Smooth muscle cell (in vitro differentiated cells): ENCODE measurements at regions not wholly inside any gene's neighbourhood (a gene's known extent, or its start where the extent isn't known, plus 50 kb on each side); places are given as distances from the start of the nearest gene placed in this dataset.

Experiments
- DNase-seq: peaks from one replicate; lab custom pipeline; 2025; ENCODE audit not compliant: unreplicated experiment; lab: John Stamatoyannopoulos, UW
- H2AFZ ChIP-seq: fragments of 200-600 bp; sonication (generic); 2 replicates; pipeline ENCODE4 v1.6.0; 2016; ENCODE audit warnings: antibody characterized with exemption, low read depth, mild to moderate bottlenecking
- H3F3A ChIP-seq: fragments of 200-600 bp; sonication (generic); 2 replicates; pipeline ENCODE4 v1.6.0; 2017; ENCODE audit warnings: antibody characterized with exemption, low read depth
- H3K27ac ChIP-seq: fragments of 200-600 bp; sonication (generic); 2 replicates; pipeline ENCODE4 v1.5.1; 2016; ENCODE audit warnings: low read depth, mild to moderate bottlenecking
- H3K27me3 ChIP-seq: fragments of 200-600 bp; sonication (generic); 2 replicates; pipeline ENCODE4 v1.6.1; 2016; ENCODE audit warnings: low read depth, mild to moderate bottlenecking
- H3K36me3 ChIP-seq: fragments of 200-600 bp; sonication (generic); 2 replicates; pipeline ENCODE4 v1.5.1; 2016; ENCODE audit warnings: low read depth
- H3K4me1 ChIP-seq: fragments of 200-600 bp; sonication (generic); 2 replicates; pipeline ENCODE4 v1.5.1; 2016; ENCODE audit warnings: low read depth
- H3K4me2 ChIP-seq: fragments of 200-600 bp; sonication (generic); 2 replicates; pipeline ENCODE4 v1.6.0; 2016; ENCODE audit warnings: mild to moderate bottlenecking
- H3K4me3 ChIP-seq: fragments of 200-600 bp; sonication (generic); 2 replicates; pipeline ENCODE4 v1.5.1; 2016; ENCODE audit warnings: mild to moderate bottlenecking
- H3K79me2 ChIP-seq: fragments of 200-600 bp; sonication (generic); 2 replicates; pipeline ENCODE4 v1.6.0; 2016; ENCODE audit warnings: low read depth, mild to moderate bottlenecking
- H3K9ac ChIP-seq: fragments of 200-600 bp; sonication (generic); 2 replicates; pipeline ENCODE4 v1.6.0; 2016; ENCODE audit warnings: low read depth
- H3K9me3 ChIP-seq: fragments of 200-600 bp; sonication (generic); replicated peaks from 2 replicates; pipeline ENCODE4 v1.5.1; 2016; ENCODE audit warnings: low read depth
- H4K20me1 ChIP-seq: fragments of 200-600 bp; sonication (generic); 2 replicates; pipeline ENCODE4 v1.6.0; 2016; ENCODE audit warnings: low read depth
- WGBS: methylation state at CpG from one replicate; pipeline ENCODE4 v1.1.7; 2016; ENCODE audit warnings: low lambda C conversion rate; 5-methylcytosine and 5-hydroxymethylcytosine counted together
- TF ChIP-seq, protein P1 (sequence below): fragments of 200-600 bp; sonication (generic); IDR thresholded peaks from 2 replicates; pipeline ENCODE4 v1.5.1; 2017; ENCODE audit warnings: borderline replicate concordance, mild to moderate bottlenecking, antibody characterized with exemption; ENCODE audit not compliant: insufficient read depth, poor library complexity, severe bottlenecking

DNA sequence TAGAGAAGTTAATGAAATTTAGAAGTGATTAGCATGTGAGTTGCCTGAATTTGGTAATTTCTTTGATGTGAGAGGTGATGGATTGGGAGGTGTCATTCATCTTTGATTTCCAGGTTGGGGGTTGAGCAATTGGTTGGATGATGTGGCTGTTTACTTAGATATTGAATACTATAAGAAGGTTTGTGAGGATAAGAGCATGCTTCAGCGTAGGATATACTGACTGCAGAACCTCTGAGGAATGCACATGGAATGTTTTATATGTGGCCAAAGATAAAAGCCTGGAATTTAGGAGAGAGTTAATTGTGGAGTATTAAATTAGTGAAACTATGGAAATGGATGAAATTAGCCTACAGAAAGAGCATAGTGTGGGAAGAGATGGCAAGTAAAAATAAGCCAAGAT is 165.4 kb upstream of the MAD2L1 start:
- no peaks in the 10 kb centered on the region for H3K4me1 ChIP-seq
- TF ChIP-seq, protein P1, sequence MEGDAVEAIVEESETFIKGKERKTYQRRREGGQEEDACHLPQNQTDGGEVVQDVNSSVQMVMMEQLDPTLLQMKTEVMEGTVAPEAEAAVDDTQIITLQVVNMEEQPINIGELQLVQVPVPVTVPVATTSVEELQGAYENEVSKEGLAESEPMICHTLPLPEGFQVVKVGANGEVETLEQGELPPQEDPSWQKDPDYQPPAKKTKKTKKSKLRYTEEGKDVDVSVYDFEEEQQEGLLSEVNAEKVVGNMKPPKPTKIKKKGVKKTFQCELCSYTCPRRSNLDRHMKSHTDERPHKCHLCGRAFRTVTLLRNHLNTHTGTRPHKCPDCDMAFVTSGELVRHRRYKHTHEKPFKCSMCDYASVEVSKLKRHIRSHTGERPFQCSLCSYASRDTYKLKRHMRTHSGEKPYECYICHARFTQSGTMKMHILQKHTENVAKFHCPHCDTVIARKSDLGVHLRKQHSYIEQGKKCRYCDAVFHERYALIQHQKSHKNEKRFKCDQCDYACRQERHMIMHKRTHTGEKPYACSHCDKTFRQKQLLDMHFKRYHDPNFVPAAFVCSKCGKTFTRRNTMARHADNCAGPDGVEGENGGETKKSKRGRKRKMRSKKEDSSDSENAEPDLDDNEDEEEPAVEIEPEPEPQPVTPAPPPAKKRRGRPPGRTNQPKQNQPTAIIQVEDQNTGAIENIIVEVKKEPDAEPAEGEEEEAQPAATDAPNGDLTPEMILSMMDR, result no peak
- no peak overlapping the region for H3K4me3 ChIP-seq
- no peak overlapping the region for H3K4me2 ChIP-seq
- 0% methylated on average over 1 of the region's 1 CpG for WGBS
- no peak overlapping the region for H3K9ac ChIP-seq
- no peaks in the 10 kb centered on the region for H3F3A ChIP-seq
- no peaks in the 10 kb centered on the region for H3K79me2 ChIP-seq
- no peaks in the 10 kb centered on the region for H3K36me3 ChIP-seq
- H2AFZ ChIP-seq, result no peak overlapping the region
- H4K20me1 ChIP-seq, result no peaks in the 10 kb centered on the region
- H3K9me3 ChIP-seq, result no peaks in the 10 kb centered on the region
- H3K27ac ChIP-seq, result no peak overlapping the region
- no peaks in the 10 kb centered on the region for H3K27me3 ChIP-seq
- DNase-seq, result no peak

DNA sequence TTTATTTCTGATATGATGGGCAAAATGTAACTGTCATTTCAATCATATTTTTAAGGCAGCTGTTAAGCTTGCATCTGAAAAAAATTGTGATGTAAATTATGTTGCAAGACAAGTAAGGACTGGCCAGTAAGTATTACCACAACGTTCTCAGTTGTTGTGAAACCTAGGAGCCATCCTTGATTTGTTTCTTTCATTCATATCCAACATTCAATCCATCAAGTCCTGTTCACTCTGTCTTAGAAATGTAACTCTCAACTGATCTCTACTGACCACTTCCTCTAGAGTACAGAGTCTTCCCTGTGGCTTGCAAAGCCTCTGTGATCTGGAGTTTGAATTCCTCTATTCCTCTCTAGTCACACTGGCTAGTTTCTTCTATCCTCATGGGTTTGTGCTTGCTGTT is 161.4 kb upstream of the MAD2L1 start:
- peak overlapping the region; percentile 50 for H2AFZ ChIP-seq
- TF ChIP-seq, protein P1, result no peak
- WGBS, result 22% methylated on average over 1 of the region's 1 CpG
- DNase-seq, result no peak
- no peaks in the 10 kb centered on the region for H4K20me1 ChIP-seq
- H3K4me3 ChIP-seq, result no peak overlapping the region
- H3K4me1 ChIP-seq, result no peaks in the 10 kb centered on the region
- no peaks in the 10 kb centered on the region for H3K36me3 ChIP-seq
- no peaks in the 10 kb centered on the region for H3K27me3 ChIP-seq
- no peak overlapping the region for H3K27ac ChIP-seq
- no peak overlapping the region for H3K9ac ChIP-seq
- no peak overlapping the region for H3K4me2 ChIP-seq
- H3F3A ChIP-seq, result no peaks in the 10 kb centered on the region
- no peaks in the 10 kb centered on the region for H3K79me2 ChIP-seq
- no peaks in the 10 kb centered on the region for H3K9me3 ChIP-seq

DNA sequence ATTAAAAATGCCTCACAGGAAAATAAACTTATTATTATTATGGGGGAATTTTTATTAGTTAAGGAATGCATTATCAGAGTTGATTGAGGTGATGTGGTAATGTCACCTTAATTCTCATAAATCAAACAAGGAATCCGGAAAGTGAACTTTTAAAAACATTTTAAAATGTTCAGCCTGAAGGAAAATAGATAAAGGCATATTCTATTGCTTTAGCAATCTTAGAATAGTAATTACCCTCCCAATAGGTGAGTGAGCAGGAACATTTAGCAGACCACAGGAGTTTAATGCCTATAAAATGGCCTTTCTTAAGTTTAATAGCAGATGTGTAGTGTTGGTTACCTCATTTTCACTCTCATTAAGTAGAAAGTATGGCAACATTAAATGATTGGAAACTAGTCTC is 160.9 kb upstream of the MAD2L1 start:
- Histone ChIP-seq H3K4me1 (no peaks in the 10 kb centered on the region), H3K4me2 (no peak overlapping the region)

DNA sequence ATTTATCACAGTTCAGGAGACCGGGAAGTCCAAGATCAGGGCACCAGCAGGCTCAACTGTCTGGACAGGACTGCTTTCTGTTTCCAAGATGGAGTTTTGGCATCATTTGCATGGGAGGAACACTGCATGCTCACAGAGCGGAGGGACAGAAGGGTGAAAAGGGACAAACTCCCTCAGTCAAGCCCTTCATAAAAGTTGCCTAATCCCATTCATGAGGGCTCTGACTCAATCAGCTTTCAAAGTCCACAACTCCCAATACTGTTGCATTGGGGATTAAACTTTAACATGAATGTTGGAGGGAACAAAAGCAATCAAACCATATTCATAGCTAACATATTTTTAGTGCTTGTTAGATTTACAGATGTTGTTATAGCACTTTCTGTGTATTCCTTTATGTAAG is 158.9 kb upstream of the MAD2L1 start:
- no peaks in the 10 kb centered on the region for H3K4me1 ChIP-seq
- H4K20me1 ChIP-seq, result no peaks in the 10 kb centered on the region
- H2AFZ ChIP-seq, result no peak overlapping the region
- H3K9me3 ChIP-seq, result no peaks in the 10 kb centered on the region
- H3K4me3 ChIP-seq, result no peak overlapping the region
- DNase-seq, result no peak
- no peaks in the 10 kb centered on the region for H3F3A ChIP-seq
- no peak overlapping the region for H3K4me2 ChIP-seq
- H3K9ac ChIP-seq, result no peak overlapping the region
- no peak overlapping the region for H3K27ac ChIP-seq
- H3K27me3 ChIP-seq, result no peaks in the 10 kb centered on the region
- H3K79me2 ChIP-seq, result no peaks in the 10 kb centered on the region
- H3K36me3 ChIP-seq, result no peaks in the 10 kb centered on the region
- WGBS, result 98% methylated on average over 2 of the region's 2 CpGs
- TF ChIP-seq, protein P1, result no peak

More for the DNA sequence above, 160.9 kb upstream of the MAD2L1 start:
- Histone ChIP-seq H3K27me3 (no peaks in the 10 kb centered on the region), H3K9ac (no peak overlapping the region), H3K4me3 (no peak overlapping the region), H2AFZ (no peak overlapping the region), H3K36me3 (no peaks in the 10 kb centered on the region), H3K79me2 (no peaks in the 10 kb centered on the region), H4K20me1 (no peaks in the 10 kb centered on the region), H3K27ac (no peak overlapping the region), H3K9me3 (no peaks in the 10 kb centered on the region), H3F3A (no peaks in the 10 kb centered on the region)
- no peak for DNase-seq
- WGBS, result 68% methylated on average over 1 of the region's 1 CpG
- TF ChIP-seq, protein P1, result no peak
